ENCODE measurements at regions not wholly inside any gene's neighbourhood (a gene's known extent, or its start where the extent isn't known, plus 50 kb on each side); places are given as distances from the start of the nearest gene placed in this dataset.

DNA sequence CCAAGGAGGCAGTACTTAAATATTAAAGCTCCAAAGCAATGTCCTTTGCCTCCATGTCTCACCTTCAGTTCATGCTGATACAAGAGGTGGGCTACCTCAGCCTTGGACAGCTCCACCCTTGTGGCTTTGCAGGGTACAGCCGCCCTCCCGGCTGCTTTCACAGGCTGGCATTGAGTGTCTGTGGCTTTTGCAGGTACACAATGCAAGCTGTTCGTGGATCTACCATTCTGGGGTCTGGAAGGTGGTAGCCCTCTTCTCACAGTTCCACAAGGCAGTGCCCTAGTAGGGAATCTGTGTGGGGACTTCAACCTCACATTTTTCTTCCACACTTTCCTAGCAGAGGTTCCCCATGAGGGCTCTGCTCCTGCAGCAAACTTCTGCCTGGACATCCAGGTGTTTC, 324.8 kb downstream of the COL11A1 start:
- TF ChIP-seq, protein P1, sequence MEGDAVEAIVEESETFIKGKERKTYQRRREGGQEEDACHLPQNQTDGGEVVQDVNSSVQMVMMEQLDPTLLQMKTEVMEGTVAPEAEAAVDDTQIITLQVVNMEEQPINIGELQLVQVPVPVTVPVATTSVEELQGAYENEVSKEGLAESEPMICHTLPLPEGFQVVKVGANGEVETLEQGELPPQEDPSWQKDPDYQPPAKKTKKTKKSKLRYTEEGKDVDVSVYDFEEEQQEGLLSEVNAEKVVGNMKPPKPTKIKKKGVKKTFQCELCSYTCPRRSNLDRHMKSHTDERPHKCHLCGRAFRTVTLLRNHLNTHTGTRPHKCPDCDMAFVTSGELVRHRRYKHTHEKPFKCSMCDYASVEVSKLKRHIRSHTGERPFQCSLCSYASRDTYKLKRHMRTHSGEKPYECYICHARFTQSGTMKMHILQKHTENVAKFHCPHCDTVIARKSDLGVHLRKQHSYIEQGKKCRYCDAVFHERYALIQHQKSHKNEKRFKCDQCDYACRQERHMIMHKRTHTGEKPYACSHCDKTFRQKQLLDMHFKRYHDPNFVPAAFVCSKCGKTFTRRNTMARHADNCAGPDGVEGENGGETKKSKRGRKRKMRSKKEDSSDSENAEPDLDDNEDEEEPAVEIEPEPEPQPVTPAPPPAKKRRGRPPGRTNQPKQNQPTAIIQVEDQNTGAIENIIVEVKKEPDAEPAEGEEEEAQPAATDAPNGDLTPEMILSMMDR (IDR thresholded peaks at IDR 0.05; ENCODE audit: low read length): no peak
- no peak for TF ChIP-seq EZH2 (optimal IDR thresholded peaks at IDR 0.05; ENCODE audit: low read depth, low read length)

Measured in MM.1S (cell line).